H9 (cell line): ENCODE measurements at regions not wholly inside any gene's neighbourhood (a gene's known extent, or its start where the extent isn't known, plus 50 kb on each side); places are given as distances from the start of the nearest gene placed in this dataset.

ENCODE experiments used
- DNase-seq: peaks from one replicate; pipeline ENCODE4 v3.0.0-alpha.2; 2017
- H2AFZ ChIP-seq: one replicate; pipeline ENCODE4 v1.6.1; 2013; ENCODE audit warnings: mild to moderate bottlenecking, low read length, control low read depth, moderate library complexity
- H2AK5ac ChIP-seq: 2 replicates; pipeline ENCODE4 v1.6.1; 2013; ENCODE audit warnings: low read length, control low read depth, mixed read lengths; ENCODE audit not compliant: insufficient read length
- H2BK120ac ChIP-seq: one replicate; pipeline ENCODE4 v1.6.1; 2013; ENCODE audit warnings: low read depth, mild to moderate bottlenecking, low read length, control low read depth, inconsistent platforms; ENCODE audit not compliant: poor library complexity, severe bottlenecking
- H2BK12ac ChIP-seq: 2 replicates; pipeline ENCODE4 v1.6.1; 2013; ENCODE audit warnings: low read length, control low read depth, mixed read lengths, low read depth; ENCODE audit not compliant: insufficient read length
- H2BK15ac ChIP-seq: 2 replicates; pipeline ENCODE4 v1.6.1; 2013; ENCODE audit warnings: low read depth, low read length, control low read depth
- H2BK20ac ChIP-seq: one replicate; pipeline ENCODE4 v1.6.1; 2013; ENCODE audit warnings: low read depth, mild to moderate bottlenecking, low read length, control low read depth, inconsistent platforms; ENCODE audit not compliant: poor library complexity, severe bottlenecking
- H2BK5ac ChIP-seq: 2 replicates; pipeline ENCODE4 v1.6.1; 2013; ENCODE audit warnings: low read length, control low read depth, mixed read lengths; ENCODE audit not compliant: insufficient read length
- H3K14ac ChIP-seq: 2 replicates; pipeline ENCODE4 v1.6.1; 2013; ENCODE audit warnings: low read length, control low read depth; ENCODE audit not compliant: insufficient read depth
- H3K18ac ChIP-seq: 2 replicates; pipeline ENCODE4 v1.6.1; 2013; ENCODE audit warnings: low read depth, mild to moderate bottlenecking, mixed read lengths, low read length, control low read depth; ENCODE audit not compliant: insufficient read length
- H3K23ac ChIP-seq: 2 replicates; pipeline ENCODE4 v1.6.1; 2013; ENCODE audit warnings: low read length, control low read depth, mixed read lengths, low read depth; ENCODE audit not compliant: insufficient read length
- H3K23me2 ChIP-seq: 2 replicates; pipeline ENCODE4 v1.6.1; 2013; ENCODE audit warnings: low read depth, mild to moderate bottlenecking, mixed read lengths, low read length, control low read depth; ENCODE audit not compliant: insufficient read length, poor library complexity, severe bottlenecking
- H3K27ac ChIP-seq: 2 replicates; pipeline ENCODE4 v1.5.1; 2013; ENCODE audit warnings: low read length, control low read depth, mixed read lengths, low read depth; ENCODE audit not compliant: insufficient read length
- H3K27me3 ChIP-seq: 2 replicates; pipeline ENCODE4 v1.6.1; 2013; ENCODE audit warnings: low read length, control low read depth, inconsistent platforms; ENCODE audit not compliant: insufficient read depth
- H3K4ac ChIP-seq: 2 replicates; pipeline ENCODE4 v1.6.1; 2013; ENCODE audit warnings: low read depth, mild to moderate bottlenecking, control low read depth, inconsistent platforms, low read length, moderate library complexity
- H3K4me1 ChIP-seq: 2 replicates; pipeline ENCODE4 v1.6.1; 2013; ENCODE audit warnings: low read length, control low read depth, inconsistent platforms; ENCODE audit not compliant: insufficient read depth
- H3K4me2 ChIP-seq: 2 replicates; pipeline ENCODE4 v1.6.1; 2013; ENCODE audit warnings: low read length, control low read depth, mixed read lengths; ENCODE audit not compliant: insufficient read length, insufficient read depth
- H3K56ac ChIP-seq: 2 replicates; pipeline ENCODE4 v1.6.1; 2013; ENCODE audit warnings: low read depth, mild to moderate bottlenecking, mixed read lengths, low read length, control low read depth; ENCODE audit not compliant: insufficient read length
- H3K79me1 ChIP-seq: 2 replicates; pipeline ENCODE4 v1.6.1; 2013; ENCODE audit warnings: low read depth, mild to moderate bottlenecking, moderate library complexity, low read length, control low read depth, inconsistent platforms; ENCODE audit not compliant: insufficient read depth, poor library complexity, severe bottlenecking
- H3K79me2 ChIP-seq: 2 replicates; pipeline ENCODE4 v1.6.1; 2013; ENCODE audit warnings: low read length, control low read depth, inconsistent platforms; ENCODE audit not compliant: insufficient read depth
- H3K9ac ChIP-seq: 2 replicates; pipeline ENCODE4 v1.6.1; 2013; ENCODE audit warnings: low read length, control low read depth, mixed read lengths; ENCODE audit not compliant: insufficient read length; ENCODE audit errors: extremely low read depth
- H3K9me3 ChIP-seq: one replicate; pipeline ENCODE4 v1.6.1; 2013; ENCODE audit warnings: low read depth, low read length, inconsistent platforms; ENCODE audit not compliant: control insufficient read depth
- H3T11ph ChIP-seq: one replicate; pipeline ENCODE4 v1.6.1; 2013; ENCODE audit warnings: mild to moderate bottlenecking, low read length, control low read depth, inconsistent platforms
- H4K20me1 ChIP-seq: one replicate; pipeline ENCODE4 v1.6.1; 2013; ENCODE audit not compliant: control insufficient read depth, insufficient read length, insufficient read depth
- H4K5ac ChIP-seq: 2 replicates; pipeline ENCODE4 v1.6.1; 2013; ENCODE audit warnings: low read depth, mild to moderate bottlenecking, mixed read lengths, low read length, control low read depth; ENCODE audit not compliant: insufficient read length
- H4K8ac ChIP-seq: replicated peaks from 2 replicates; pipeline ENCODE4 v1.6.1; 2013; ENCODE audit warnings: low read length, control low read depth, mixed read lengths, low read depth; ENCODE audit not compliant: insufficient read length
- H4K91ac ChIP-seq: 2 replicates; pipeline ENCODE4 v1.6.1; 2013; ENCODE audit warnings: low read depth, mild to moderate bottlenecking, moderate library complexity, mixed read lengths, low read length, control low read depth; ENCODE audit not compliant: insufficient read length
- H3K27ac Mint-ChIP-seq, 3 experiments: 2 replicates in 2 of 3; 3 replicates in 1 of 3; pipeline ENCODE4 v1.8.0; 2020 to 2021; ENCODE audit warnings: mixed read lengths in 3 of 3, mild to moderate bottlenecking in 1 of 3, moderate library complexity in 1 of 3
- H3K27me3 Mint-ChIP-seq: 2 replicates; pipeline ENCODE4 v1.8.0; 2021; ENCODE audit warnings: low read depth, mild to moderate bottlenecking, moderate library complexity, mixed read lengths
- H3K36me3 Mint-ChIP-seq, 3 experiments: 2 replicates in 2 of 3; 3 replicates in 1 of 3; pipeline ENCODE4 v1.8.0; 2020 to 2021; ENCODE audit warnings: low read depth in 3 of 3, mixed read lengths in 3 of 3; ENCODE audit not compliant: insufficient read depth in 1 of 3
- H3K4me1 Mint-ChIP-seq, 2 experiments: 2 replicates each; pipeline ENCODE4 v1.8.0; 2020; ENCODE audit warnings: mixed read lengths in 2 of 2
- H3K4me3 Mint-ChIP-seq, 2 experiments: 2 replicates in 1 of 2; 3 replicates in 1 of 2; pipeline ENCODE4 v1.8.0; 2020 to 2021; ENCODE audit warnings: mild to moderate bottlenecking in 2 of 2, mixed read lengths in 2 of 2, moderate library complexity in 1 of 2
- H3K9me3 Mint-ChIP-seq, 2 experiments: 2 replicates in 1 of 2; 3 replicates in 1 of 2; pipeline ENCODE4 v1.8.0; 2020; ENCODE audit warnings: mild to moderate bottlenecking in 2 of 2, mixed read lengths in 2 of 2, moderate library complexity in 1 of 2
- CTCF ChIP-seq: fragments of 200-600 bp; sonication (generic); conservative IDR thresholded peaks from 3 replicates; pipeline ENCODE4 v1.8.0; 2021; ENCODE audit warnings: antibody characterized with exemption, mild to moderate bottlenecking
- WGBS: extraction: QIAGEN DNeasy Blood & Tissue Kit; methylation state at CpG from one replicate; pipeline ENCODE4 v1.1.7; 2013; ENCODE audit warnings: missing lambda C conversion rate, low lambda C conversion rate, mixed read lengths; ENCODE audit not compliant: insufficient read length; ENCODE audit errors: extremely low coverage; 5-methylcytosine and 5-hydroxymethylcytosine counted together

DNA sequence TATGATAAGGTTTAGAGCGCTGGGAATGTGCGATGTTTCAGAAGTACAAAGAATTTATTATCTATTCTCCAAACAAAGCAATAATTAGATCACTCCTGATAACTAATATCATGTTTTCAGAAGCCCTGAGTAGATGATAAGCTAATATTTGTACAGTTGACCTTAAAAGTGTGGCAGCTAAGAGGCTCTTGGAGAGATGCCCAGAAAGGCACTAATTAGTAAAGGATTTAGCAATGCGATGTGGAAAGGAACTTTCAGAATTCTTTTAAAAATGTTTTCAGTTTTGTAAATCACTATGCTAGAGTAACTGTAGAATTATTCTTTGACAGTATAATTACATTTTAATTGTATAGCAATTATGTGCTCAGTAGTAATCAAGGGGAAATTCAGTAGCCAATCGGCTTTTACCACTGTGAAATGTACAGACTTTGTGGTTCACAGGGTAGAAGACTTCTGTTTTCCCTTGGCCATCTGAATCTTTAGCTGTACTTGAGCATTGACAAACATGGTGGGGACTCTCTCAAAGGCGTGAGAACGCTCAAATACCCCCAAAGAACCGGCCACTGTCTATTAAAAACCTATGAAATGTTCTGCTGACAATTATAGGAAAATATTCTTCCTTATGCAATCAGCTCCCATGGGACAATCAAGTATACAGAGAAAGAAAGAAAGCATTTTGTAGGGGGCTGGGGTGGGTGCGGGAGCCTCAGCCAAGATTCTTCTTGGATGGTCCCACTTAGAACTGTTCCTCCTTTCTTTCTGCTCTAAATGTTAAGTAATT lies 262.8 kb upstream of the AGAP1 start:
- no peak overlapping the region for H3K56ac ChIP-seq
- no peak overlapping the region for H2BK5ac ChIP-seq
- no peaks in the 10 kb centered on the region for H3K23me2 ChIP-seq
- Mint-ChIP-seq H3K4me3 (no peak overlapping the region), H3K27ac (no peak overlapping the region), H3K9me3 (0 out of 5 replicates have a peak, but pooled peaks cover 0 to 4% of the 10 kb centered on the region in 2 experiments), H3K4me1 (no peaks in the 10 kb centered on the region), H3K36me3 (no peaks in the 10 kb centered on the region), H3K27me3 (peaks cover 20% of the 10 kb centered on the region)
- DNase-seq = no peak
- H3K4ac ChIP-seq = no peak overlapping the region
- H3K14ac ChIP-seq = no peak overlapping the region
- H3K27me3 ChIP-seq = no peaks in the 10 kb centered on the region
- no peaks in the 10 kb centered on the region for H3K79me1 ChIP-seq
- H2BK12ac ChIP-seq = no peak overlapping the region
- H3T11ph ChIP-seq = no peak overlapping the region
- H3K4me1 ChIP-seq = no peaks in the 10 kb centered on the region
- H2BK120ac ChIP-seq = no peak overlapping the region
- H4K20me1 ChIP-seq = no peaks in the 10 kb centered on the region
- no peak overlapping the region for H4K8ac ChIP-seq
- H4K5ac ChIP-seq = no peak overlapping the region
- no peak overlapping the region for H3K9ac ChIP-seq
- no peak overlapping the region for H2BK15ac ChIP-seq
- H2AFZ ChIP-seq = no peak overlapping the region
- no peaks in the 10 kb centered on the region for H3K9me3 ChIP-seq
- H3K4me2 ChIP-seq = no peak overlapping the region
- no peak overlapping the region for H3K18ac ChIP-seq
- no peak overlapping the region for H3K23ac ChIP-seq
- no peak for TF ChIP-seq CTCF
- no peak overlapping the region for H2BK20ac ChIP-seq
- H4K91ac ChIP-seq = no peak overlapping the region
- no peak overlapping the region for H3K27ac ChIP-seq
- H2AK5ac ChIP-seq = no peak overlapping the region
- WGBS = no CpG with 5 or more reads among the region's 8 CpGs
- no peaks in the 10 kb centered on the region for H3K79me2 ChIP-seq
